K562 (cell line): ENCODE measurements at regions not wholly inside any gene's neighbourhood (a gene's known extent, or its start where the extent isn't known, plus 50 kb on each side); places are given as distances from the start of the nearest gene placed in this dataset.

Experiments
- CBFA2T2 ChIP-seq: fragments of 450-650 bp; conservative IDR thresholded peaks from 2 replicates; pipeline ENCODE4 v1.6.1; 2017; ENCODE audit warnings: mild to moderate bottlenecking
- CHD4 ChIP-seq: fragments of 200-600 bp; sonication (generic); IDR thresholded peaks from 3 replicates; pipeline ENCODE4 v1.6.1; 2012; ENCODE audit warnings: low read depth, mild to moderate bottlenecking, mixed read lengths, low read length, inconsistent platforms; ENCODE audit not compliant: insufficient read depth, insufficient replicate concordance, poor library complexity, severe bottlenecking
- CREB1 ChIP-seq, 2 experiments: sonication (generic) in 1 of 2; formaldehyde crosslinking in 1 of 2; IDR thresholded peaks; 2 replicates each; pipeline versions ENCODE4 v1.6.1 to v1.8.0; 2012 to 2022; ENCODE audit warnings: inconsistent platforms in 1 of 2, mild to moderate bottlenecking in 1 of 2, missing genetic modification reagents in 1 of 2, moderate library complexity in 1 of 2
- FIP1L1 ChIP-seq: fragments of 200-400 bp; formaldehyde crosslinking; IDR thresholded peaks from 2 replicates; pipeline ENCODE4 v1.6.1; 2018; ENCODE audit warnings: mild to moderate bottlenecking, low read depth, low read length; ENCODE audit not compliant: poor library complexity, severe bottlenecking
- FOXM1 ChIP-seq, 2 experiments: fragments of 450-650 bp in 1 of 2; sonication (generic) in 1 of 2; formaldehyde crosslinking in 1 of 2; IDR thresholded peaks; 2 replicates each; pipeline versions ENCODE4 v1.6.1 to v1.9.0; 2017 to 2022; ENCODE audit warnings: low read depth in 2 of 2, mild to moderate bottlenecking in 2 of 2, missing genetic modification reagents in 1 of 2, moderate library complexity in 1 of 2
- HMBOX1 ChIP-seq: sonication (generic); IDR thresholded peaks from 2 replicates; pipeline ENCODE4 v1.6.1; 2016
- L3MBTL2 ChIP-seq: fragments of 450-650 bp; IDR thresholded peaks from 2 replicates; pipeline ENCODE4 v1.6.1; 2016; ENCODE audit warnings: mild to moderate bottlenecking, moderate library complexity
- NKRF ChIP-seq: fragments of 450-650 bp; IDR thresholded peaks from 2 replicates; pipeline ENCODE4 v1.6.1; 2016; ENCODE audit warnings: borderline replicate concordance
- PHTF2 ChIP-seq: fragments of 250-450 bp; sonication (Bioruptor Pico); IDR thresholded peaks from 2 replicates; pipeline ENCODE4 v1.5.0; 2021; ENCODE audit warnings: mild to moderate bottlenecking
- POLR2B ChIP-seq: fragments of 450-650 bp; IDR thresholded peaks from 2 replicates; pipeline ENCODE4 v1.6.1; 2018; ENCODE audit warnings: low read depth; ENCODE audit not compliant: partially characterized antibody
- SAP30 ChIP-seq: fragments of 200-600 bp; sonication (generic); IDR thresholded peaks from 2 replicates; pipeline ENCODE4 v1.6.1; 2012; ENCODE audit warnings: borderline replicate concordance, low read depth, mild to moderate bottlenecking, moderate library complexity, low read length, control low read depth, inconsistent platforms; ENCODE audit not compliant: insufficient read depth, poor library complexity, severe bottlenecking
- SMAD4 ChIP-seq: fragments of 250-450 bp; sonication (Bioruptor Pico); conservative IDR thresholded peaks from 2 replicates; pipeline ENCODE4 v1.8.0; 2021; ENCODE audit warnings: inconsistent platforms, mild to moderate bottlenecking, moderate library complexity
- SPI1 ChIP-seq: IDR thresholded peaks from 2 replicates; pipeline ENCODE4 v1.6.1; 2011; ENCODE audit warnings: low read depth, low read length, control low read depth, borderline replicate concordance
- SRSF9 ChIP-seq: fragments of 200-400 bp; formaldehyde crosslinking; IDR thresholded peaks from 2 replicates; pipeline ENCODE4 v1.6.1; 2017; ENCODE audit warnings: low read depth, low read length, borderline replicate concordance
- TARDBP ChIP-seq: fragments of 450-650 bp; IDR thresholded peaks from 2 replicates; pipeline ENCODE4 v1.6.1; 2016
- TFAP4 ChIP-seq: sonication (generic); formaldehyde crosslinking; IDR thresholded peaks from 2 replicates; pipeline ENCODE4 v1.8.0; 2022; ENCODE audit warnings: missing genetic modification reagents, mild to moderate bottlenecking, moderate library complexity, borderline replicate concordance
- ZNF384 ChIP-seq: IDR thresholded peaks from 2 replicates; pipeline ENCODE4 v1.6.1; 2012; ENCODE audit warnings: low read depth, low read length, improper control_type of control experiment
- ZNF583 ChIP-seq: fragments of 250-450 bp; sonication (Bioruptor Pico); IDR thresholded peaks from 2 replicates; pipeline ENCODE4 v1.4.0; 2020
- ZNF695 ChIP-seq: fragments of 450-650 bp; formaldehyde crosslinking; IDR thresholded peaks from 2 replicates; pipeline ENCODE4 v1.4.0; 2020; ENCODE audit warnings: mild to moderate bottlenecking, moderate library complexity
- ZNF696 ChIP-seq: fragments of 250-450 bp; sonication (Bioruptor Pico); conservative IDR thresholded peaks from 2 replicates; pipeline ENCODE4 v1.4.0; 2020; ENCODE audit warnings: mild to moderate bottlenecking, moderate library complexity
- TF ChIP-seq, protein P1 (sequence below): fragments of 450-650 bp; IDR thresholded peaks from 2 replicates; pipeline ENCODE4 v1.6.1; 2016; ENCODE audit warnings: antibody characterized with exemption
- TF ChIP-seq, protein P2 (sequence below): sonication (generic); formaldehyde crosslinking; IDR thresholded peaks from 2 replicates; pipeline ENCODE4 v1.8.1; 2022; ENCODE audit warnings: missing genetic modification reagents

DNA sequence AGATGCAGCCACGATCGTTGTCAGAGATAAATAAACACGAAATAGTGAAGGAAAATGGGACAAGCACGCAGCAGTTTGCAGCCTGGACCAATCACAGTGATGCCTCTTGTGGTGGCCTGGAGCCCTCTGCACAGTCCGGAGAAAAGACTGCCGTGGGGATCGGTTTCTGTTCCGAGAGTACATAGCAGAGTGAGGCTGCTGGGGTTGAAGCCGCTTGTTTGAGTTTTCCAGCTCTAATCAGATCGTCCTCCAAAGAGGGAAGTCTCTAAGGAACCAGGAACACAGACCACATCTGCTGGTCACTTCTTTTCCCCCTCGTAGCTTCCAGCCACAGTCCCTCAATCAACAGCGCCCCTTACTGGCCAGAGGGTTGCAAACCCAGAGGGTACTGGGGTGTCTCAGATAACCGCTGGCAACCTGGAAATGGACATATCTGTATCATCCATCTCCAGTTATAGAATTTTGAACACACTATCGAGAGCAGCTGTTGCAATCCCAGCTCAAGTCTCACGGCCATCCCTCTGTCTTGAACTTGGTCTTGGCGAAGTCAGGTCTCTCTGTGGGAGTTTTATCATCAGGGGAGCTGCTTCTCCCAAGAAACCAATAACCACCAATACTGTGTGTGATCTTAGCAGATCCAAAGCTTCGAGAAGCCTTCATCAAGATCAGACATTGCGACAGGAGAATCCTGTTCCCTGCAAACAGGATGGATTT is 57.4 kb downstream of the OLIG1 start (continued):
- TF ChIP-seq POLR2B (no peak), CREB1 (IDR thresholded peaks at IDR 0.05) (no peak), CREB1 (CRISPR knock-in tag; IDR thresholded peaks at IDR 0.05) (no peak), FOXM1 (IDR thresholded peaks at IDR 0.05; ENCODE audit: low read depth) (no peak), FOXM1 (CRISPR knock-in tag; IDR thresholded peaks at IDR 0.05; ENCODE audit: low read depth) (no peak), FIP1L1 (no peak), TFAP4 (no peak), CBFA2T2 (no peak), ZNF384 (no peak), L3MBTL2 (0 out of 2 replicates have a peak, but pooled peaks have one; percentile 19), ZNF583 (CRISPR knock-in tag) (no peak), CHD4 (no peak), PHTF2 (CRISPR knock-in tag) (no peak), HMBOX1 (no peak), NKRF (no peak), SPI1 (peak; percentile 41; the same call in 1 of the 2 replicates), TARDBP (no peak), SMAD4 (no peak), ZNF696 (CRISPR knock-in tag) (no peak), SAP30 (no peak), SRSF9 (no peak), ZNF695 (CRISPR knock-in tag) (no peak)
- TF ChIP-seq, protein P1, sequence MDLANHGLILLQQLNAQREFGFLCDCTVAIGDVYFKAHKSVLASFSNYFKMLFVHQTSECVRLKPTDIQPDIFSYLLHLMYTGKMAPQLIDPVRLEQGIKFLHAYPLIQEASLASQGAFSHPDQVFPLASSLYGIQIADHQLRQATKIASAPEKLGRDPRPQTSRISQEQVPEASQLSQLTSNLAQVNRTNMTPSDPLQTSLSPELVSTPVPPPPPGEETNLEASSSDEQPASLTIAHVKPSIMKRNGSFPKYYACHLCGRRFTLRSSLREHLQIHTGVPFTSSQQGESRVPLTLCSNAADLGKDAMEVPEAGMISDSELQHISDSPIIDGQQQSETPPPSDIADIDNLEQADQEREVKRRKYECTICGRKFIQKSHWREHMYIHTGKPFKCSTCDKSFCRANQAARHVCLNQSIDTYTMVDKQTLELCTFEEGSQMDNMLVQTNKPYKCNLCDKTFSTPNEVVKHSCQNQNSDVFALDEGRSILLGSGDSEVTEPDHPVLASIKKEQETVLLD = no peak
- TF ChIP-seq, protein P2, sequence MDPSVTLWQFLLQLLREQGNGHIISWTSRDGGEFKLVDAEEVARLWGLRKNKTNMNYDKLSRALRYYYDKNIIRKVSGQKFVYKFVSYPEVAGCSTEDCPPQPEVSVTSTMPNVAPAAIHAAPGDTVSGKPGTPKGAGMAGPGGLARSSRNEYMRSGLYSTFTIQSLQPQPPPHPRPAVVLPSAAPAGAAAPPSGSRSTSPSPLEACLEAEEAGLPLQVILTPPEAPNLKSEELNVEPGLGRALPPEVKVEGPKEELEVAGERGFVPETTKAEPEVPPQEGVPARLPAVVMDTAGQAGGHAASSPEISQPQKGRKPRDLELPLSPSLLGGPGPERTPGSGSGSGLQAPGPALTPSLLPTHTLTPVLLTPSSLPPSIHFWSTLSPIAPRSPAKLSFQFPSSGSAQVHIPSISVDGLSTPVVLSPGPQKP (CRISPR knock-in tag) = no peak
